Activated naive CD4-positive, alpha-beta T cell treated with anti-CD3 and anti-CD28 coated beads for 36 hours (primary cell): ENCODE measurements at regions not wholly inside any gene's neighbourhood (a gene's known extent, or its start where the extent isn't known, plus 50 kb on each side); places are given as distances from the start of the nearest gene placed in this dataset.
"Not testable (repeated sequence)": the region's sequence is repeated elsewhere in the genome, so short reads cannot be mapped to it uniquely, and the experiment has no call there.

Experiments
- CTCF ChIA-PET: fragments of 350-600 bp; sonication (Branson Sonifier 250); formaldehyde crosslinking; loops from one replicate; lab custom pipeline; 2021; ENCODE audit warnings: antibody characterized with exemption; lab: Charles Lee
- DNase-seq: peaks from one replicate; pipeline ENCODE4 v3.0.0-alpha.2; 2020
- H3K27ac Mint-ChIP-seq: one replicate; pipeline ENCODE4 v1.8.0; 2021; ENCODE audit warnings: mild to moderate bottlenecking, mixed read lengths
- H3K27me3 Mint-ChIP-seq: one replicate; pipeline ENCODE4 v1.8.0; 2021; ENCODE audit warnings: low read depth, mixed read lengths
- H3K36me3 Mint-ChIP-seq: one replicate; pipeline ENCODE4 v1.8.0; 2021; ENCODE audit warnings: low read depth, mixed read lengths
- H3K4me1 Mint-ChIP-seq: one replicate; pipeline ENCODE4 v1.8.0; 2021; ENCODE audit warnings: low read depth, mixed read lengths
- H3K4me3 Mint-ChIP-seq: one replicate; pipeline ENCODE4 v1.8.0; 2021; ENCODE audit warnings: mild to moderate bottlenecking, moderate library complexity, mixed read lengths
- H3K9me3 Mint-ChIP-seq: one replicate; pipeline ENCODE4 v1.8.0; 2021; ENCODE audit warnings: mixed read lengths
- intact Hi-C: fragments of 100-400 bp; cut with micrococcal nuclease; formaldehyde crosslinking; loops from one replicate; pipeline ENCODE4 v1.15.1; 2023

GRCh38 chr1:30517666-30518065, 205.7 kb downstream of the MATN1 start:
- H3K36me3 Mint-ChIP-seq, intact Hi-C loops, H3K9me3 Mint-ChIP-seq, H3K4me1 Mint-ChIP-seq, H3K27me3 Mint-ChIP-seq, H3K27ac Mint-ChIP-seq, DNase-seq, H3K4me3 Mint-ChIP-seq, CTCF ChIA-PET: not testable (repeated sequence)

- DNase-seq, H3K27me3 Mint-ChIP-seq, intact Hi-C loops, H3K9me3 Mint-ChIP-seq, H3K4me3 Mint-ChIP-seq, H3K4me1 Mint-ChIP-seq, CTCF ChIA-PET, H3K36me3 Mint-ChIP-seq, H3K27ac Mint-ChIP-seq: not testable (repeated sequence)
Measured at GRCh38 chr1:30517241-30517640, 206.1 kb downstream of the MATN1 start.

DNA sequence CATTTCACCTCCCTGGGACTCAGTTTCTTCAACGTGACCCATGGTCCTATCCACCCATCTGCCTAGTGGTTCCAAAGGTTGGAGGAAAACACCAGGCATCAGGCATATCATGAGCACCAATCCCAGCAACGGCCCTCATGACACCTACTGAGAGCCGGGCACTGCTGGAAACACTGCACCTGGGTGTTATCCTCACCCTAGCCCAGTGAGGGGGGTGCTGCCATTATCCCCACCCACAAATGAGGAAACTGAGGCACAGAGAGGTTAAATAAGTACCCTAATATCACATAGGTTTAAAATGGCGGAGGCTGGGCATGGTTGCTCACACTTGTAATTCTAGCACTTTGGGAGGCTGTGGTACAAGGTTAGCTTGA, 206.9 kb downstream of the MATN1 start:
- no peaks in the 10 kb centered on the region for H3K27me3 Mint-ChIP-seq
- no peaks in the 10 kb centered on the region for H3K36me3 Mint-ChIP-seq
- no peaks in the 10 kb centered on the region for H3K9me3 Mint-ChIP-seq
- CTCF ChIA-PET: no interaction called here
- no peak overlapping the region for H3K27ac Mint-ChIP-seq
- DNase-seq: no peak
- no peaks in the 10 kb centered on the region for H3K4me1 Mint-ChIP-seq
- H3K4me3 Mint-ChIP-seq: no peak overlapping the region
- intact Hi-C loops: no loop called here

DNA sequence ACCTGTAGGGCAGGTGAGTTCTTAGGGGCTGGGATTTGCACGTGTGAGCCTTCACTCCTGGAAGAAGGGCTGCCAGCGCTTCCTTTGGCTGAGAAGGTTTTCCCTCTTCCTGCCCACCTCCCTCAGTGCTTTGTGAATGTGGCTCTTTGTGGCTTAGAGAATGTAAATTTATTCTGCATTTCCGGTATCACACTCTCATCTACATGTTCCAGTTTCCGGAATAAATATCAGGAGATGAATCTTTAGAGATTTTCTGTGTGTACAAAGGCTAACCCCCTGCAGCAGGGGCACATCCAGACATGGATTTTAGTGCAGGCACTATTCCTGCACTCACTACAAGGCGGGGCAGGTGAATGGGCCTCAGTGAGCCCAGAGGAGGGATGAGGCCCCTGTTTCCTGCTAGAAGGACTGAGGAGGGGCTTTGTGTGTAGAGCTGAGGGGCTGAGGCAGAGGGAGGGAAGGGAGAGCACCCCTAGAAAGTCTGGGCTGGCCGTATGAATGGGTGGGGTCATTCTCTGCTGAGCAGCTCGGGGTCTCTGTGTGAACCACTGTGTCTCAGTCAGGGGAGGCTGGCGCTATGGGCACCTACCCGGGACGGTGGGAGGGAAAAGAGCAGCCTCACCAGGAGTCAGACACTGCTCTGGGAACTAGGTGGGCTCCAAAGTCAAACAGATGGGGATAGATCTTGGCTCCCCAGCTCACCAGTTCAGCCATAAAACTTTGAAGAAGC, 207.5 kb downstream of the MATN1 start:
- no peaks in the 10 kb centered on the region for H3K36me3 Mint-ChIP-seq
- no peaks in the 10 kb centered on the region for H3K27me3 Mint-ChIP-seq
- CTCF ChIA-PET: no interaction called here
- no peak for DNase-seq
- intact Hi-C loops: no loop called here
- no peaks in the 10 kb centered on the region for H3K9me3 Mint-ChIP-seq
- no peak overlapping the region for H3K27ac Mint-ChIP-seq
- H3K4me3 Mint-ChIP-seq: no peak overlapping the region
- no peaks in the 10 kb centered on the region for H3K4me1 Mint-ChIP-seq

GRCh38 chr1:30514945-30515344, 208.4 kb downstream of the MATN1 start:
- no peak overlapping the region for H3K27ac Mint-ChIP-seq
- H3K9me3 Mint-ChIP-seq: no peaks in the 10 kb centered on the region
- no peak overlapping the region for H3K4me3 Mint-ChIP-seq
- intact Hi-C loops: no loop called here
- no peaks in the 10 kb centered on the region for H3K36me3 Mint-ChIP-seq
- CTCF ChIA-PET: no interaction called here
- H3K27me3 Mint-ChIP-seq: no peaks in the 10 kb centered on the region
- no peak for DNase-seq
- H3K4me1 Mint-ChIP-seq: no peaks in the 10 kb centered on the region

DNA sequence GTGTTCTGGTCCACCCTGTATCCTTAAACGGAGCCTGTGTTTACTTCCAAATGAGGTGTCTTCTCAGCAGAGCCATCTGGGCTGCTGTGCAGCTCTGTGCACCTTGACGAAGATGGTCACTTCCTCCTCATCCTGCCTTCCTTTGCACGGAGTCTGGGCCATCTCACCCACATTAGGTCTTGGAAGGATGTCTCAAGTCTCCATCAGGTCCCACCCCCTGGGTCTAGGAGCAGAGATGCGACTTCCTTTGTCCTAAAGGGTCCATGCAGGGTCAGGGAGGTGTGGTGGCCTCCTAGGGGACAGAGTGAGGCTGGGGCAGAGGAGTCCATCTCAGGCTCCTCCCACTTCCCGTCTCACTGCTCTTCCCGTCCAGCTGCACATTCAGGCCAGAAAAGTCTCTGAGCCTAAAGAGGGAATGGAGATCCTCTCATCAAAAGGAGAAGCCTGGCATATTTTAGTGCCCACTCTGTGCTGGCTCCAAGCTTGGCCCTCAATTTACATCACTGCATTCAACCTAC, 209.2 kb downstream of the MATN1 start:
- peaks cover 2% of the 10 kb centered on the region for H3K27me3 Mint-ChIP-seq
- no peak for DNase-seq
- H3K36me3 Mint-ChIP-seq: no peaks in the 10 kb centered on the region
- intact Hi-C loops: no loop called here
- no peaks in the 10 kb centered on the region for H3K9me3 Mint-ChIP-seq
- no peaks in the 10 kb centered on the region for H3K4me1 Mint-ChIP-seq
- H3K4me3 Mint-ChIP-seq: no peak overlapping the region
- H3K27ac Mint-ChIP-seq: no peak overlapping the region
- CTCF ChIA-PET: no interaction called here

DNA sequence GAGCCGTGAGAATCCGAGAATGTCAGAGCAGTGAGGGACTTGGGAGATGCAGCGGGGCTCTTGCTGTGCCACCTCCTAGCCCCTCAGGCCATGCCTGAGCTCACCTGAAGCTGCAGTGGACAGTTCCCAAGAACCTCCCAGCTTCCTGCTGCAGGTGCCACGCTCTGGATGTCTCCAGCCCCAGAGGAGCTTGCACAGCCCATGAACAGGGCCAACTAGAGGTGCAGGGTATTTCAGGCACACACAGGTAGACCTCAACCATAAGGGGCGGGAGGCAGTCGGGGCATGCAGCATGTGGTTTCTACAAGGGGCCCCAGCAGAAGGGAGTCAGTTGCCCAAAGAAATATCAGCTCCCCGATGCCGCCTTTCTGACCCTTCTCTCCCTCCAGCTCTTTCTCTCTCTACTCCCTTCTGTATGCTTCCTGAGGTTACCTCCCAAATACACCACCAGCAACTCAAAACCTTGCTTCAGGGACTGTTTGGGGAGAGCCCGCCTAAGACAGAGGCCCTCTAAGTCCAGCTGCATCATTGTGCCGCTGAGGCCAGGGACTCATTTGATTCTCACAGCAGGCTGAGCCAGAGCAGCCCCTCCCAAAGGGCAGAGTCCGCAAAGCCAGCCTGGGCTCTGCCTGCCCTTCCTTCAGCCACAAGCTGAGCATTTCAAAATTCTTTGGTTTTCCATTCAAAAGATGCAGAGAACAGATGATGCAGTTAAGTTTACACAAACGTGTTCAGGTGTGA, 209.8 kb downstream of the MATN1 start:
- Mint-ChIP-seq H3K4me3 (no peak overlapping the region), H3K9me3 (no peaks in the 10 kb centered on the region), H3K4me1 (no peaks in the 10 kb centered on the region), H3K36me3 (no peaks in the 10 kb centered on the region), H3K27me3 (peaks cover 4% of the 10 kb centered on the region), H3K27ac (no peak overlapping the region)
- DNase-seq: no peak
- CTCF ChIA-PET: no interaction called here
- intact Hi-C loops: no loop called here

DNA sequence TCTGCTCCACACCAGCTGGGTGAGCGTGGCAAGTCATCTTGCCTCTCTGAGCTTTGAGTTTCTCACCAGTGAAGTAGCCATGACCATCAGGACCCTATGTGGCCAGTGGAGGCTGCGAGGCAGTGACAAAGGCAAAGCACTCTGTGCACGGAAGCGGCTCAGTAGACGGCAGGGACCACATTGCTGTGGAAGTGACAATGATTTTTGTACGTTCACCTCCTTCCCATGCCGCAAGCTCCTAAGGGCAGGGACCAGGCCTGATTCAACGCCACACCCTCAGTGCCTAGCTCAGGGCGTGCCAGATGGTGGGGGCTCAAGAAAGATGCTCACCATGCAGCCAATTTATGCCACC, 210.5 kb downstream of the MATN1 start:
- H3K36me3 Mint-ChIP-seq: no peaks in the 10 kb centered on the region
- H3K4me1 Mint-ChIP-seq: no peaks in the 10 kb centered on the region

DNA sequence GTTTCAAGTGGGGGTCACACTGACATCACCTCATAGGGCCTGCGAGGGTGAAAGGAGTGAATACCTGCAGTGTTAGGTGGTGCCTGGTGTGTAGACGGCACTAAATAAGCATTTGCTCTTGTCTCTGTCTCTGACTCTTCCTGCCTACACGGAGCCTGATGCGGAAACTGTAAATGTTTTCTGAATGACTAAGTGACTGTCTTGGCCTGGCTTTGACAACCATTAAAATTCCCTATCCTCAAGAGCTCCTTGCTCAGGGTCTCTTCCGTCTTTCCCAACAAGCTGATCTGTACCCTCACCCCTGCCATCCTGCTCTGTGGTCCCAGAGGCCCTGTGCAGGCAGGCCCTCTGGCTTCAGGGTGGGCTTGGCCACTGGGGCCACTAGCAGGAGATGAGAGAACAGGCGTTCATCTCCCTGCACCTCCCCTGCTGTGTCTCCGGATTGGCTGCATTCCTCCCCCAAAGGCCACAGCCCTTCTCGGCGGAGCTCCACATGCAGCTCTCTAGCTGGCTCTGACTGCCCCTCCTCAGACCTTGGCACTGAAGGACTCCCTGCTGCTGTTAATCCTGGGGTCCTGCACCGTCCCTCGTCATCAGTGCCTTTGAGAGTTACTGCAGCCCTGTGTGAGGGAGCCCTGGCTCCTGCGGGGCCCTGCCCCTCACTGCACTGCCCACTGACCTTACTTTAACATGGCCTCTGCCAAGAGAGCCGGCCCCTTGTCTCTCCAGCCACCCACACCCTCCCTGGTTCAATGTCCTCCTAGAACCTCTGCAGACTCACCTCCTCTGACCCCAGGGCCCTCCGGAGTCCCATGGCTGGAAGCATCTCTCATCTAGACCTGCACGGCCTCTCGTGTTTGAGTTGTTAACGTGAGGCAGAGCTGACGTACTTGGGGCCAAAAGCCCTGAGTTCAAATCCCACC, 211.1 kb downstream of the MATN1 start:
- Mint-ChIP-seq H3K4me3 (no peak overlapping the region), H3K36me3 (no peaks in the 10 kb centered on the region), H3K4me1 (no peaks in the 10 kb centered on the region), H3K27me3 (peaks cover 8% of the 10 kb centered on the region), H3K27ac (no peak overlapping the region), H3K9me3 (no peaks in the 10 kb centered on the region)
- DNase-seq: no peak
- CTCF ChIA-PET: no interaction called here
- intact Hi-C loops: no loop called here

More for the DNA sequence above, 210.5 kb downstream of the MATN1 start:
- Mint-ChIP-seq H3K27ac (no peak overlapping the region), H3K9me3 (no peaks in the 10 kb centered on the region), H3K27me3 (peaks cover 8% of the 10 kb centered on the region), H3K4me3 (no peak overlapping the region)
- CTCF ChIA-PET: no interaction called here
- DNase-seq: no peak
- intact Hi-C loops: no loop called here

DNA sequence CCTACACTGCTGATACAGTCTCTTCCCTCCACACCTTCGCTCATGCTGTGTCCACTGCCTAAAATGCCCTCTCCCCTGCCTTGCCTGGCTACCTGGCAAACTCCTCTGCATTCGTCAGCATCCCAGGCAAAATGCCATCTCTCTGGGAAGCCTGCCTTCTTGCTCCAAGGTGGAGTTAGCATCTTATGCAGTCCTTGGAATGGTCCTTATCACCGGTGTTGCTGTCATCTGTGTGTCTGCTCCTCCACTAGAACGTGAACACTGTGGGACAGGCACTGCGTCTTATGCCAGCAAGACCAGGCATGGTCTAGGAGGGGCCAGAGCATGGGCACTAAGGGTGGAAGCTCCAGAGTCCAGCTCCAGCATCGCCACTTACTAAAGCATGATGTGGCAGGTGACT, 211.8 kb downstream of the MATN1 start:
- intact Hi-C loops: no loop called here
- H3K4me1 Mint-ChIP-seq: no peaks in the 10 kb centered on the region
- DNase-seq: no peak
- H3K27ac Mint-ChIP-seq: no peak overlapping the region
- no peaks in the 10 kb centered on the region for H3K9me3 Mint-ChIP-seq
- CTCF ChIA-PET: interaction anchor here (0.6 kb wide), 1 partner anchor 13 kb away, joined by 3 read pairs; no protein-coding TSS in a partner anchor
- H3K36me3 Mint-ChIP-seq: no peaks in the 10 kb centered on the region
- H3K4me3 Mint-ChIP-seq: no peak overlapping the region
- peaks cover 8% of the 10 kb centered on the region for H3K27me3 Mint-ChIP-seq

DNA sequence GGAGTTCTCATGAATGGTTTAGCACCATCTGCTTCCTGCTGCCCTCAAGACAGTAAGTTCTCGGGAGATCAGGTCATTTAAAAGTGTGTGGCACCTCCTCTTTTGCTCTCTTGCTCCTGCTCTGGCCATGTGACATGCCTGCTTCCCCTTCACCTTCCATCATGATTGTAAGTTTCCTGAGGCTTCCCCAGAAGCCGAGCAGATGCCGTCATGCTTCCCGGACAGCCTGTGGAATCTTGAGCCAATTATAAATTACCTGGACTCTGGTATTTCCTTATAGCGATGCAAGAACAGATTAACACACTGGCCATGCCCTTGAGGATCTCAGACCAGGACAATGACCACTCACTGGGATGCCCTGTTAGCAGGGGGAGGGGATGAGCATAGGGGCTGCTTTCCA, 212.3 kb downstream of the MATN1 start:
- Mint-ChIP-seq H3K27ac (no peak overlapping the region), H3K27me3 (peaks cover 8% of the 10 kb centered on the region), H3K9me3 (no peaks in the 10 kb centered on the region), H3K4me1 (no peaks in the 10 kb centered on the region), H3K4me3 (no peak overlapping the region), H3K36me3 (no peaks in the 10 kb centered on the region)
- CTCF ChIA-PET: interaction anchor here (0.6 kb wide), 1 partner anchor 14 kb away, joined by 3 read pairs; no protein-coding TSS in a partner anchor
- no peak for DNase-seq
- intact Hi-C loops: no loop called here

GRCh38 chr1:30509670-30510069, 213.7 kb downstream of the MATN1 start:
- Mint-ChIP-seq H3K27ac (no peak overlapping the region), H3K27me3 (peaks cover 8% of the 10 kb centered on the region), H3K4me3 (no peak overlapping the region), H3K36me3 (no peaks in the 10 kb centered on the region), H3K9me3 (no peaks in the 10 kb centered on the region), H3K4me1 (no peaks in the 10 kb centered on the region)
- no peak for DNase-seq
- intact Hi-C loops: no loop called here
- CTCF ChIA-PET: interaction anchor here (0.6 kb wide), 1 partner anchor 167 kb away, joined by 3 read pairs; no protein-coding TSS in a partner anchor
